Activated CD4-positive, alpha-beta T cell treated with anti-CD3 and anti-CD28 coated beads for 48 hours (primary cell): ENCODE measurements at regions not wholly inside any gene's neighbourhood (a gene's known extent, or its start where the extent isn't known, plus 50 kb on each side); places are given as distances from the start of the nearest gene placed in this dataset.

Source experiments
- DNase-seq: peaks from one replicate; pipeline ENCODE4 v3.0.0-alpha.2; 2020

DNA sequence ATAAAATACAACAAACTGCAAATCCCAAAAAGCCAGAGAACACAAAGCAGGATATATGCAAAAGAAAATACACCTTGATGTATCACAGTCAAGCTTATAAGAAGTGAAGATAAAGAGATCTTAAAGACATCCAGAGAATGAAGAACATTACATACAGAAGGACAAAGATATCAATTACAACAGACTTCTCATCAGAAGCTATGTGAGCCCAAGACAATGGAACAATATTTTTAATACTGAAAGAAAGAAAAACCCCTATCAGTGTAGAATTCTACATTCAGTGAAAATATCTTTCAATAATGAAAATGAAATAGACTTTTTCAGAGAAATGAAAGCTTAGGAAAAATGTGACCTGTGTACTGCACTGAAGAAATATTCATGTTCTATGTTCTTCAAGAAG, 104.5 kb upstream of the PHACTR3 start:
- DNase-seq = no peak

DNA sequence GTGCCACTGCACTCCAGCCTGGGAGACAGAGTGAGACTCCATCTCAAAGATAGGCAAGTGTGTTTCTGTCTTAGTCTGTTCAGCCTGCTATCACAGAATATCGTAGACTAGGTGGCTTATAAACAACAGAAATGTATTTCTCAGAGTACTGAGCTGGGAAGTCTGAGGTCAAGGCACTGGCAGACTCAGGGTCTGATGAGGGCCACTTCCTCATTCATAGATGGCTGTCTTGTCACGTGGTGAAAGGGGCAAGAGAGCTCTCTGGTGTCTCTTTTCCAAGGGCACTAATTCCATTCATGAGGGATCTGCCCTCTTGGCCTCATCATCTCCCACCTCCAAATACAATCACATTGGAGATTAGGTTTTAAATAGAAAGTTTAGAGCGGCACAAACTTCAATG, 95.6 kb upstream of the PHACTR3 start:
- DNase-seq = no peak

DNA sequence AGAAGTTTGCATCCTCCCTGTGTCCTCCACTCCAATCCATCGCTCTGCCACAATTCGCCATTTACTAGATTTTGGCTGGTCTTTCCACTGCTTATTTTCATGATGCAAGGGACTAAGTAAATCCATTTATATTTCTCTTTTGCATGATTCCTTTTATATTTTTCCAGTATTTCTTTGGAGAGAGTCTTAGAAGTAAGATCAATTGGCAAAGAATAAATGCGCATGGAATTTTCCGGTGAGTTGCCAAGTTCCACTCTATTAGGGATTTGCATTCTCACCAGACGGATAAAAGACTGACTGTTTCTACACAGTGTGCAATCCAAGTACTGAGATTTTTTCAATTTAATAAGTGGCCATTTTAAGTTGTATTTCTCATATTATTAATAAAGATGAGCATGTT, 91.7 kb upstream of the PHACTR3 start:
- DNase-seq = no peak

DNA sequence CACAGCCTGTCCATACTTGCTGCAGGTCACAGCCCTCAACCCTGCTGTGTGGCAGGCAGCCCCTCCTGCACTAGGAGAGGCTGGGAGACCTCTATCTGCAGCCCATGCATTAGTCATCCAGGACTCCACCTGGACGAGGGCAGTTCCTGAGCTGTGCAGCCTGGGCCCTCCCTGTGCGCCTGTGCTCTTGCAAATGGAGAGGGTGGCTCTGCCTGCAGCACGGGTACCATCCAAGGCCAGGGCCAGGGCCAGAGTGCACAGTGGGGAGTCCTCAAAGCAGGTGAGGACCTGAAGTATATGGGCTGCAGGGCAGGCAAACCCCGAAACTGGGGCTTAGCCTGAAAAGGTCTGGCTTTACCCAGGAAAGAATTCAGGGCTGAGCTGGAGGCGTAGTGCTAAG, 89.8 kb upstream of the PHACTR3 start:
- no peak for DNase-seq

DNA sequence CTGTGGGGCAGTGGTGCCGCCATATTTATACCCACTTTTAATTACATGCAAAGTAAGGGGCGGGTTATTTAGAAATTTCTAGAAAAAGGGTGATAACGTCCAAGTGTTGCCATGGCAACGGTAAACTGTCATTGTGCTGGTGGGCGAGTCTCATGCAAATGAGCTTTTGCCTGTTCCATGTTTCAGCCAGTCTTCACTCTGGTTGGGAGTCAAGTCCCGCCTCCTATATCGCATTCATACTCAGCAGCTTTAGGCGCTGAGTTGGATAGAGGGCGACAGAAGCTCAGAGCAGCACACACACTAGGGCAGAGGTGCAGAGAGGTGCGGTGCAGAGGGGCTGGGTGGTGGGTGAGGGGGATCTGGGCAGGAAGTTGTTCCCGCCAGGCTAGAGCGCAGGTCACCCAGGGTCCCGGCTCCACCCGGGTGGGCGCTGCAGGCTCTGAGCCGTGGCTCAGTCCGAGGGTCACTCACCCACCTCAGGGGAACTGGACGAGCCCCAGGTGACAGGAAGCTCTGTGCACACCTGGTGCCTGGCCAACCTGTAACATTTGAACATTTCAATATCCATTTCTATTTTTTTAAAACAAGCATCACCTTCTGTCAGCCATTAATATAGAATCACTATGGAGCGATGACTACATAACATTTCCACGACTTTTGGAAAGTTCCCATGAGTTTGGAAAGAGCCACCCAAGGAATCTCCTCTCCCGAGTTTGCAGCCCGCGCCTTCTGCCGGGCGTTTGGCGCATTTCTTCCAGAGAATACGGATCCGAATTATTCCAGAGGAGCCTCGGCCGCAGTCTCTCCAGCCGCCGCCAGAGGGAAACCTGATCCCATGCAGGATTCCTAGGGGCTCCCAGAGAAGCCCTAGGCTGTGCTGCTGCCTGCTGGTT, 89.1 kb upstream of the PHACTR3 start:
- DNase-seq = peak; percentile 53

DNA sequence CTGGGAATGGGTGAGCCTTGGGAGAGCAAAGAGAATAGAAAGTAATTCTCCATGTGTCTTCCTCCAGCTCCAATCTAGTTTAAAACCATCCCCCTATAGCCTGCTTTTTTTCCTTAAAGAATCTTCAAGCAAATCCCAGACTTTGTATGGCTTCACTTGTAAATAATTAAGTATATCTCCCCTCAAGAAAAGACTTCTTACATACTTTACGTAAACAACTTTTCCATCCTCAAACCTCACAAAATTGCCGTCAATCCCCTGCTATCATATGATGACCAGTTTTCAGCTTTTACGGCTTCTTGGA, 88.5 kb upstream of the PHACTR3 start:
- no peak for DNase-seq

DNA sequence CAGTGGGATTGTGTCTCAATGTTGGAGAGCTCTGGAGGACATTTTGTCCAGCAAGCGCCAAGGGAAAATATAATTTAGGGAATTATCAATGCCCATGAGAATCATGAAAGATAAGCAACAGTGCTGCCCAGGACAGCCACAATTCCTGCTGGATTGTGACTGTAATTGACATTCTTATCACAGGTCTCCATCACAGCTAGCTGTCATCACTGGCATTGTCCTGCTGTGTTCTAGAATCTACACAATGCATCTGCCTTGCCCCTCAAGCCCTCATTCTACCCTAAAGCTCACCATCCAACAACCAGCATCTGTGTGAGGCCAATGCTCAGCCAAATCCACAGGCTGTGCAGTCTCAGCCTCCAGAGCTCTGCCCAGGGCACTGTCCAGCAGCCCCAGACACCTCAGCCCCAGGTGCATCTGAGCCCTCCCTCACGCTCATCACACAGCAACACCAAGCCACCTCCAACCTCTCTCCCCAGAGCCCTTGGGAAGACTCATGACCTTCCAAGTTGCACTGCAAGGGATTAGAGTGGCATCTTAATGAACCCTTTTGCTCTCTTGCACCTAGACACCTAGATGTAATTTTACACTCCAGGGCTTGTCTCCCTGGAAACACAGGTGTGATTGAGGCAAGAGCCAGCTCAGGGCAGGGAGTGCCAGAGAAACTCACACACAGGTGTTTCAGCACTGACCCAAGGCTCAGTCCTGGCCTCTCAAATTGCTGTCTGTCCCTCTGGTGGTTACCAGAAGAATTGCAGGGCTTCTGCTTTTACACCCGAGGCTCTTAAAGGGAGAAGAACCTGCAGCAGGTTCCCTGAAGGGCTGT, 85.2 kb upstream of the PHACTR3 start:
- peak; percentile 37 for DNase-seq

DNA sequence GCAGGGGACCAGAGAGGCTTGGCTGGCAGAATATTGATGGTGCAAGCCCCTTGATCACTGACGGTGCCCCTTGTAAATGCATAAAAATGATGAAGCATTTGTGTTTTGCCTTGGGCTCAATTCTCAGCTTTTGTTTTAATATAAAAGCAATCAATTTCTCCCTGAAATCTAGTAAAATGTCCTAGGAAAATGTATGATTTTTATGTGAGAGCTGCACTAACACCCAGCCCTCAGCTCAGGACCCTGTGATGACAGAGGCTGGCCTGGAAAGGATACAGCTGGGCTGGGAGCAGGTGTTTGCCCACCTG, 84.7 kb upstream of the PHACTR3 start:
- DNase-seq = no peak

DNA sequence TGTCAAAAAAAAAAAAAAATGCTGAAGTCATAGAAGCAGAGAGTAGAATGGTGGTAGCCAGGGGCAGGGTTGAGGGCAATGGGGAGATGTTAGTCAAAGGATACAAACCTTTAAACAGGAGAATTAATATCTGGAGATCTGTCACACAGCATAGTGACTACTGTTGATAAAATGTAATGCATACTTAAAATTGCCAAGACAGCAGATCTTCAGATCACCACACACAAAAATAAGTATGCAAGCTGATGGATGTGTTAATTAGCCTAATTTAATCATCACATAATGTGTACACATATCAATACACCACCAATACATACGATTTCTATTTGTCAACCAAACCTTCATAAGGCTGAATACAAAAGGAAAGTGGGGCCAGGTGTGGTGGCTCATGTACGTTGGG, 83.5 kb upstream of the PHACTR3 start:
- DNase-seq = no peak

DNA sequence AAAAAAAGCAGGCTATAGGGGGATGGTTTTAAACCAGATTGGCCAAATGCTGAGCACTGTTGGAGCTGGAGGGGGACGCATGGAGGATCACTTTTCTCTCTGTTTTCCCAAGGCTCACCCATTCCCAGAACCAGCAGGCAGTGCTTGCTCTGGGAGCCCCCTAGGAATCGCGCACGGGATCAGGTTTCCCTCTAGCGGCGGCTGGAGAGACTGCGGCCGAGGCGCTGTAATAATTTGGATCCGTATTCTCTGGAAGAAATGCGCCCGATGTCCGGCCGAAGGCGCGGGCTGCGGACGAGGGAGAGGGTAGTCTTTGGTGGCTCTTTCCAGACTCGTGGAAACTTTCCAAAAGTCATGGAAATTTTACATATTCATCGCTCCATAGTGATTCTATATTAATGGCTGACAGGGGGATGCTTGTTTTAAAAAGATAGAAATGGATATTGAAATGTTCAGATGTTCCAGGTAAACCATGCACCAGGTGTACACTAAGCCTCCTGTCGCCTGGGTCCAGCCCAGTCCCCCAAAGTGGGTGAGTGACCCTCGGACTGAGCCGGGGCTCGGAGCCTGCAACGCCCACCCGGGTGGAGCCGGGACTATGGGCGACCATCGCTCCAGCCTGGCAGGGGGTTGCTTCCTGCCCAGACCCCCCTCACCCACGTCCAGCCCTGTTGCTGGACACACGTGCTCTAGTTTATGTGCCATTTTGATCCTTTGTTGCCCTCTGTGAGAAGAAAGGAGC, 78.7 kb upstream of the PHACTR3 start:
- peak; percentile 54 for DNase-seq

DNA sequence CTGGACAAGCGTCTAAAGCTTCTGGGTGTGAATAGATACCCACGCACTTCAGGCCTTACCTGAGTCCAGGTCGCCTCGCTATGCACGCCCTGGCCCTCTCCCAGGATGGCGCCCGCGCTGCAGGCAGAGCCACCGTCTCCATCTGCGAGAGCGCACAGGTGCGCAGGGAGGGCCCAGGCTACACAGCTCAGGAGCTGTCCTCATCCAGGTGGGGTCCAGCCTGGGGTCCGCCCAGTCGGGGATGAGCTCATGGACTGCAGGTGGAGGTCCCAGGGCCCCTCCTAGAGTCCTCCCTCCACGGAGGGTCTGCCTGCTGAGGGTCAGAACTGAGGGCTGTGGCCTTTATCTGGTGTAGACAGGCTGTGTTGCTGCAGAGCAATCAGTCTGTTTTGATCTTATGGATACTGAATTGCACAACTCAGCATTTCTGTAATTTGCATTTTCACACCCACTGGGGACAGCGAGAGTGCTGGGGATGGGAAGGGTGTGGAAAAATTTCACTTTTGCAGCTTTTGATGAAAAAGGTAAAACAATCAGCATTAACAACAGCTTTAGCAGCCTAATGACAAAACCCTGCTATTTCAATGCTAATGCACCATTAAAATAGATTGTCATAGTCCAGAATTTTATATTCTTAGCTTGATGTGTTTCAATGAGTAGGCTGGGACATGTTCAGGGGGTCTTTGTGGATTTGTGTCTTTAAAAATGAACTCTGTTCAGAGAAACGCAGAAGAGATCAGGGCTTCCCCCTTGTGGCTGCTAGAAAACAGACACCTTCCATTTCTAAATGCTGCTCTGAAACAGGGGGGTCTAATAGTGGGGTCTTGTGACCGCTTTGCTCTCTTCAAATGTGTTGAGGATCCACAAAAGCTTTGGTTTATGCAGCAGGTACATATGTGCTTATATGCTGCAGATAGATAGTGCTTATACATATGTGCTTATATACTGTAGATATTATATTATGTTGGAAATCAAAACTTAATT, 77.8 kb upstream of the PHACTR3 start:
- DNase-seq = no peak

DNA sequence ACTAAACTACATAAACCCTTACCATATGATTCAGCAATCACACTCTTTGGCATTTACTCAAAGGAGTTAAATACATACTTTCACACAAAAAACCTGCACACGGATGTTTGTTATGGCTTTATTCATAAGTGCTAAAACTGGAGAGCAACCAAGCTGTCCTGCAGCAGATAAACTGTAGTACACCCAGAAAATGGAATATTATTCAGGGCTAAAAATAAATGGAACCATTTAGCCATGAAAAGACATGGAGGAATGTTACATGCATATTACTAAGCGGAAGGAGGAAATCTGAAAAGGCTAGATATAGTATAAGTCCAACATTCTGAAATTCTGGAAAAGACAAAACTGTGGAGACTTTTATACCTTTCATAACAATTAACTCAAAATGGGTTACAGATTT, 73.6 kb upstream of the PHACTR3 start:
- no peak for DNase-seq

DNA sequence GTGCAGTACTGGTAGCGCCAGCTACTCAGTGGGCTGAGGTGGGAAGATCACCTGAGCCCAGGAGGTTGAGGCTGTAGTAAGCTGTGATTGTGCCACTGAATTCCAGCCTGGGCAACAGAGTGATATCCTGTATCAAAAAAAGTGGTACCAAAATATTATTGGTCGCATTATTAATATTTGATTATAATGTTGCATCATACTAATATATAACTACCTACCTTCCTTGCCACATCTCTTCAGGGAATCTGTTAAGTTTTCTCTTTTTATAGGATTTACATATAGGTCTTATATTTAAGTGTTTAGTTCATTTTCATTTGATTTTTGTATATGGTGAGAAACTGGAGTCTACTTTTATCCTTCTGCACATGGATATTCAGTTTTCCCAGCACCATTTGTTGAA, 66.3 kb upstream of the PHACTR3 start:
- no peak for DNase-seq

DNA sequence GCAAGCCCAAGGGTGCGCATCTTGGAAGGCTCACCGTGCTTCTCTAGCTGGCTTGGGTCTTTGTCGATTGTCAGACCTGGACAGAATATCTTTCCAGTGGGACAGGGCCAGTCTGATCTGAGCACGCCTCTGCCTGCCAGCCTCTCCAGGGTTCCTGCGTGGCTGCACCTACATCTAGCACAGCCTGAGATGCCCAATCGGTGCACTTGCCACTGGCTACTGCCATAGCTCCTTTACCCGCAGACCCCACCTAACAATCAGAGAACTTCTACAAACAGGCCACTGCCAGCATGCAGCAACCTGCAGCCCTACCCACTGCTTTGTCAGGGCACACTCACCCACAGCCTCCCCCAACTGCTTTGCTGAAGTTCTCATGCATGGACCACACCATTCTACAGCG, 56.7 kb upstream of the PHACTR3 start:
- no peak for DNase-seq
